CD4-positive, alpha-beta T cell treated with Interleukin-1 beta for 1 hour (primary cell): ENCODE measurements at regions not wholly inside any gene's neighbourhood (a gene's known extent, or its start where the extent isn't known, plus 50 kb on each side); places are given as distances from the start of the nearest gene placed in this dataset.
"Not testable (repeated sequence)": the region's sequence is repeated elsewhere in the genome, so short reads cannot be mapped to it uniquely, and the experiment has no call there.

ENCODE experiments used
- DNase-seq, 2 donors: peaks; one replicate each; pipeline ENCODE4 v3.0.0-alpha.2; 2020 to 2022

DNA sequence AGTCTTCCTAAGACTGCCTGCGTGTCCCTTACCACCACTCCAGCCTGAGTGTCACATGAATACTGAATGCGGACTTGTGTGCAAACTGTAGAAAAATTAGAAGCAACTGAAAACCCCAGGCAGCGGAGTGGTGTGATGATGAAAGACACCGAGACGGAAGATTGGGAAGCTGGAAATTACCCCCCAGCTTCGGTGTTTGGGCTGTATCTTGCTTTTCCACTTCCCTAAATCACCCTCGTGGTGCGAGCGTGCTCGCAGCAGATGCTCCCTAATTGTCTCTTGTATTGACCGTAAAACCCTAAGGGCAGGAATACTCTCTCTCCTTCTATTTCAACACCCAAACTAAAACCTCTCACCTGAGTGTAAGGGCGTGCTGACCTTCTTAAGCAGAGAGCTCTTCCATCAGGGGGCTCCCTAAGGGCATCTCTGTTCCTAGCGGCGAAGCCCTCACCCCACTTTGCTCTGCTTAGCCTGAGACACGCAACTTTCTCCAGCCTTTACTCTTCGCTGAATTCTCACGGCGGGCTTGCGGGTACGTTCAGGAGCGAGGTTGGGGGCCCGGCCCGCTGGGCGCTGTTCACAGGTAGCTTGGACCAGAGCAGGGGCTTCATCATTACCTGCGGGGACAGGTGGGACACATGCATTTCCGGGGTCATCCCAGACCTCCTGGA, 62.4 kb downstream of the CRYBB2 start:
- no peak for DNase-seq

DNA sequence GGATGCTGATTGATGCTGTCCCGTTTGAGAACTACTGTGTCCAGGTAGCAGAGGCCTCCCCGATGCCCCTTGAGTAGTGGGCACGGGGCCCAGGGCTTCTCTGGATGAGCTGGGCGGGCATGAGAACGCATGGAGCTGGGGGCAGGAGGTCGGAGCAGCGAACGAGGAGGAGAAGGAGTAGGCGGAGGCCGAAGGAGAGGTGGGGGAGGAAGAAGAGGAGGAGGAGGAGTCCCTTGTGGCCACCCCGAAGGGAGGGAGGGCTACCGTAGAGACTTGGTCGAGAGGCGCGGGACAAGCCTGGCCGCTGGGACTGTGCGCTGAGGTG, 62.9 kb downstream of the CRYBB2 start:
- DNase-seq, result no peak

DNA sequence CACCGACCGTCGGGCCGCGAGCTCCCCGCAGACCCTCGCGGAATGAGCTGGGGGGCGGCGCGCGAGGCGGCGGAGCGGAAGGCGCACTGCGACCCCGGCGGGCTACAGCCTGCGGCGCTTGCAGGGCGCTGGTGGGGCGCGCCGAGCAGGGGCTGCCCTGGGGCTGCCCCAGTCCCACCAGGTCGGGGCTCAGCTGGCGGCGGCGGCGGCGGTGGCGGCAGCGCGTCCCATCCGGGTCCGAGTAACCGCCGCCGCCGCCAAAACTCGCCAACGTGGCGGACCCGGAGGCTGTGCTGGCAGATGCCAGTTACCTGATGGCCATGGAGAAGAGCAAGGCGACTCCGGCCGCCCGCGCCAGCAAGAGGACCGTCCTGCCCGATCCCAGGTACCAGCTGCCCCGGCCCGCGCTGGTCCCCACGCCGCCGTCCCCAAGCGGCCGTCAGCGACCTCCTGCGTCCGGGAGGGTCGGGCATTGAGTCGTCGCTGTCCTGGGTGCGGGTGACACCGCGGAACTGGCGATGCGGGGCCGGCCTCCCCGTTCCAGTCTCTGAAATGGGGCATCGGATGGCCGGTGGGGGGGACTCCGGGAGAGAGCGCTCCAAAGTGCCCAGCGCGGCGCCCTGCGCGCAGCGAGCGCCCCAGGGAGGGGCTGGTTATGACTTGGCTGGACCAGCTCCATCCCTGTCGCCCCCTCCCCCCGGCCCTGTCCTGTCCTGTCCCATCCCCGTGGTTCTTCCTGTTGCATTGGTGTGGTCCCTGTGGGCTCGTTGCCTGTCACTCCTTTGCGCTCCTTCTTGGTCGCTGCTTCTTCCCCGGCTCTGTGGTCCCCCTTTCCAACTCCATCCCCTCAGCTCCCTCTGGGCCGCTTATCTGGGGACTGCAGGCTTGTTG, 63.5 kb downstream of the CRYBB2 start:
- DNase-seq, result no peak

- not testable (repeated sequence) for DNase-seq
Measured at GRCh38 chr22:25288481-25288880, 69.0 kb downstream of the CRYBB2 start.

DNA sequence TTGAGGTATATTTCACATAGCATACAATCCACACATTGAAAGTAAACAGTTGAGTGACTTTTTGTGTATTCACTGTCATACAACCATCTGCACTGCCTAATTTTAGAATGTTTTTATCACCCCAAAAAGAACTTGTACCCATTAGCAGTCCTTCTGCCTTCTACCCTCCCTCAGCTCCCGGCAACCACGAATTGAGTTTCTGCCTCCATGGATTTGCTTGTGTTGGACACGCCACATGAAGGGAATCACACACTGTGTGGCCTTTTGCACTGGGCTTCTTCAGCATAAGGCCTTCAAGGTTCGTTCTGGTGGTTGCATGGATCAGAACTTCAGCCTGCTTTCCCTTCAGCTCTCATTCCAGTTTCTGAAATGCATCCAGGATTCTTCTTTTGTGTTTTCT, 82.5 kb downstream of the CRYBB2 start:
- DNase-seq, result not testable (repeated sequence)

DNA sequence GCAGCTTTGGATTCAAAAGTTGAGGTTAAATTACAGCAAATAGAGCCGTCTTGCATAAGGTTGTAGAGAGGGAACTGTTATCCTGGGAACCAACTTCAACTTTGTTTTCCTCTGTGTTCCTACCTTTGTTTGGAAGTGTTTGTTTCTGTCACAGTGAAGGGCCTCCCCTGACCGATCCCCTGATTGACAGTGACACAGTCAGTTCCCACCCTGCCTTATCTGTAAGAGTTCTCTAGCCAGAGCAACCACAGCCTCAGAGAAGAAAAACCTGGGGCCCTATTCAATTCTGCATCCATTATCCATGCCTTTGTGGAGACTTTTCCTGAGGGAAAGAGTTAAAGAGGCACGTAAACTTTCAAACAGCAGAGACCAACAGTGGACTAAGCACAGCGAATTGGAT, 90.1 kb downstream of the CRYBB2 start:
- DNase-seq, result not testable (repeated sequence)

- DNase-seq, result not testable (repeated sequence)
Measured at GRCh38 chr22:25311924-25312323, 92.5 kb downstream of the CRYBB2 start.

GRCh38 chr22:25318081-25318823, 98.8 kb downstream of the CRYBB2 start:
- no peak for DNase-seq

DNA sequence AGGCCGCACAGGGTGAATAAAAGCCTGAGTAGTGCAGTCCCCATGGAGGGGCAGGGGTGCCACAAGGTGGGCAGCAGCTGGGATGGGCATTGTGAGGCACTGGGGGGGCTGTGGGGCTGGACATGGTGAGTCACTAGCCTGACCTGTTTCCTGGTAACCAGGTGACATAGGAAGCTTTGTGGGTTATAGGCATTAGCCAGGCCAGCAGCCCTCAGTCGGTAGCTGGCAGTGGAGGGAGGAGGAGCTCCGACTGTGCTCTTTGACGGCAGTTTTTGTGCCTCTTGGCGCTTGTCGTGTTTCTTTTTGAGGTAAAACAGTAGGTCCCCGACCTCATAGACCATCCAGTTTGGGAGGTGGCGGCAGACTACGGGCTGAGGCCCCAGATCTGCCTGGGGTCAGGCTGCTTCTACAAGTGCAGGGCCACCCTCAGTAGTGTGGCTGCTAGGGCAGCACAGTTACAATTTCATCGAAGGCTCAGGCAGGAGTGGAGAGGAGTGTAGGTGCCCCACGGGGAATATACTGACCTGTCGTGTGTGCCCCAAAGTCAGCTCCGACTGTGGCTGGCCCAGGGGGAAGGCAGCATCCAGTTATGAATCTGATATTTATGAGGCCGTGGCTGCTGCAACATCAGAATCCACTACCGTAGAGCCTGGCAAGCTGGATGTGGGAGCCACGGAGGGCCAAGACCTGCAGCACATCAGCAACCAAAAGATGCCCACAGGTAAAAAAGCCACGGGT, 107.7 kb downstream of the CRYBB2 start:
- DNase-seq, result no peak

DNA sequence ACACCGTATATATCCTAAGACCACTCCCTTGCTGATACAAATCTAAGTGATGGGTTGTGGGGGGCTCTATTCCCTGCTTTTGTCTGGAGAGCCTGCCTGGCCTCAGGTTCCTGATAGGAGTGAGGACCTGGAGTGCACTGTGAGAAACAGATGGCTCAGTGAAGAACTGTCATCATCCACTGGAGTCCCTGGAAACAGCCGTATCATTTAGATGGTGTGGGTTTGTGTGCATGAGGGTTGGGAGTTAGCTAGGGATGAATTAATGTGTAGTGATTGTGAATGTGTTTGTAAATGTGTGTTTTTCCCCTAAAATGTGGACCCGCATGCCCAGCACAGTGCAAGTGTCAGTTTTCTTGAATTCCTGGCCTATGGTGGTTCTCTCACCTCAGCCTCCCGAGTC, 111.6 kb downstream of the CRYBB2 start:
- DNase-seq, result no peak

- not testable (repeated sequence) for DNase-seq
Measured at GRCh38 chr22:25331911-25332310, 112.5 kb downstream of the CRYBB2 start.

DNA sequence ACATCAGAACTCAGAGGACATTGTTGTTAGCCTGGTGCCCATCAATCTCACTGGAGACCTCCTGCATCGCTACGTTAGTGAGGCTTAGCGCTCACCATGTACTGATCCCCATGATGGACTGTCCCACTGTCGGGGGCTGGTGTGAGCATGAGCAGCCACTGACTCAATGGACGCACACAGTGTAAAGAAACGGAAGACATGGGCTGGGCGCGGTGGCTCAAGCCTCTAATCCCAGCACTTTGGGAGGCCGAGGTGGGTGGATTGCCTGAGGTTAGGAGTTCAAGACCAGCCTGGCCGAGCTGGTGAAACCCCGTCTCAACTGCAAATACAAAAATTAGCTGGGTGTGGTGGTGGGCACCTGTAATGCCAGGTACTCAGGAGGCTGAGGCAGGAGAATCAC, 112.9 kb downstream of the CRYBB2 start:
- DNase-seq, result no peak

GRCh38 chr22:25334162-25334490, 114.7 kb downstream of the CRYBB2 start:
- DNase-seq, result peak; percentile 33 to 39

DNA sequence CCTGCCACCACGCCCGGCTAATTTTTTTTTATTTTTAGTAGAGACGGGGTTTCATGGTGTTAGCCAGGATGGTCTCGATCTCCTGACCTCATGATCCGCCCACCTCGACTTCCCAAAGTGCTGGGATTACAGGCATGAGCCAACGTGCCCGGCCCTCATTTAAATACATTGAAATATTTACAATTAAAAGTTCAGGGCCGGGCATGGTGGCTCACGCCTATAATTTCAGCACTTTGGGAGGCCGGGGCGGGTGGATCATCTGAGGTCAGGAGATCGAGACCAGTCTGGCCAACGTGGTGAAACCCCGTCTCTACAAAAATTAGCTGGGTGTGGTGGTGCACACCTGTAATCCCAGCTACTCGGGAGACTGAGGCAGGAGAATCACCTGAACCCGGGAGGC, 115.2 kb downstream of the CRYBB2 start:
- DNase-seq, result not testable (repeated sequence)

DNA sequence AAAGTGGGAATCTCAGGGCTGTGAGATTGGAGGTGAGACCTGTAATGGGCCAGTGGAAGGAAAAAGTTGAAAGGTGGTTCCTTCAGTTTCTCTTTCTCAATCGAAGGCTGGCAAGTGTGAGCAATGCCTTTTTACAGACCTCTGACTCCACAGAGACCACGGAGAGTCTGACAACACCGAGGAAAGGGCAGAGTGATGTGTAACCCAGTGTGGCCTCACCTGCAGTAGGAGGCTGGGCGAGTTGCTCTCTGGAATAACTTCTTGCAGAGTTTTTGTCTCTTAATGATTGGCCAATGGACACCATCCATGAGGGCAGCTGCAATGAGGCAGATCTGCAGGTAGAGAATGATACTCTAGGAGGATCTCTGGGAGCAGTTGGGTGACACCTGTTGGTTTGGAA, 115.8 kb downstream of the CRYBB2 start:
- not testable (repeated sequence) for DNase-seq

DNA sequence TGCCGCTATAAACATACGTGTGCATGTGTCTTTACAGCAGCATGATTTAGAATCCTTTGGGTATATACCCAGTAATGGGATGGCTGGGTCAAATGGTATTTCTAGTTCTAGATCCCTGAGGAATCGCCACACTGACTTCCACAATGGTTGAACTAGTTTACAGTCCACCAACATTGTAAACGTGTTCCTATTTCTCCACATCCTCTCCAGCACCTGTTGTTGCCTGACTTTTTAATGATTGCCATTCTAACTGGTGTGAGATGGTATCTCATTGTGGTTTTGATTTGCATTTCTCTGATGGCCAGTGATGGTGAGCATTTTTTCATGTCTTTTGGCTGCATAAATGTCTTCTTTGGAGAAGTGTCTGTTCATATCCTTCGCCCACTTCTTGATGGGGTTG, 121.1 kb downstream of the CRYBB2 start:
- not testable (repeated sequence) for DNase-seq

GRCh38 chr22:25344366-25344765, 124.9 kb downstream of the CRYBB2 start:
- not testable (repeated sequence) for DNase-seq

DNA sequence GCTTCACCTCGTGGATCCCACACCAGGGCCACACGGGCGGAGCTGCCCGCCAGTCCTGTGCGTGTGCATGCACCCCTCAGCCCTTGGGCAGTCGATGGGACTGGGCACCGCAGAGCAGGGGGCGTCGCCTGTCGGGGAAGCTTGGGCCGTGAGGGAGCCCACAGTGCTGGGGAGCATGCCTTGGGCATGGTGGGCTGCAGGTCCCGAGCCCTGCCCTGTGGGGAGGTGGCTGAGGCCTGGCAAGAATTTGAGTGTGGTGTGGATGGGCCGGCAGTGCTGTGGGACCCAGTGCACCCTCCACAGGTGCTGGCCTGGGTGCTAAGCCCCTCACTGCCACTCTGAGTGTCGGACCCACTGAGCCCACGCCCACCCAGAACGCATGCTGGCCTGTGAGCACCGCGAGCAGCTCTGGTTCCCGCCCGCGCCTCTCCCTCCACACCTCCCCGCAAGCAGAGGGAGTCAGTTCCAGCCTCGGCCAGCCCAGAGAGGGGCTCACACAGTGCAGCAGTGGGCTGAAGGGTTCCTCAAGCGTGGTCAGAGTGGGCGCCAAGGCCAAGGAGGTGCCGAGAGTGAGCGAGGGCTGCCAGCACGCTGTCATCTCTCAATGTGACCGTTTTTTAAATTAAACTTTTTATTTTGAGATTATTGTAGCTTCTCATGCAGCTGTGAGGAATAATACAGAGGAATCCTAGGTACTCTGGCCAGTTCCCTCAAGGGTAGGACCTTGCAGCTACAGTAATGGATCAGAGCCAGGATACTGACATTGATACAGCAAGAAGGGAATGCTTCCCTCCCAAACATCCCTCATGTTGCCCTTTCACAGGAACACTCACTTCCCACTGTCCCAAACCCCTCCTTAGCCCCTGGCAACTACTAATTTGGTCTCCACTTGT, 127.7 kb downstream of the CRYBB2 start:
- DNase-seq, result no peak

GRCh38 chr22:25347752-25348102, 128.3 kb downstream of the CRYBB2 start:
- DNase-seq, result no peak

GRCh38 chr22:25348391-25348790, 129.0 kb downstream of the CRYBB2 start:
- DNase-seq, result no peak

GRCh38 chr22:25348996-25349395, 129.6 kb downstream of the CRYBB2 start:
- DNase-seq, result not testable (repeated sequence)

- no peak for DNase-seq
Measured at GRCh38 chr22:25350551-25350971, 131.1 kb downstream of the CRYBB2 start.
